ENCODE measurements at regions not wholly inside any gene's neighbourhood (a gene's known extent, or its start where the extent isn't known, plus 50 kb on each side); places are given as distances from the start of the nearest gene placed in this dataset.

GRCh38 chr18:10011061-10011460, 97.2 kb downstream of the VAPA start:
- TF ChIP-seq SIN3A (IDR thresholded peaks at IDR 0.05; ENCODE audit: borderline replicate concordance, insufficient read depth, low read depth, low read length) (no peak), TCF7L2 (IDR thresholded peaks at IDR 0.05; ENCODE audit: low read depth, low read length) (no peak), POLR2AphosphoS5 (IDR thresholded peaks at IDR 0.05; ENCODE audit: low read depth, low read length) (no peak), REST (IDR thresholded peaks at IDR 0.05; ENCODE audit: insufficient read depth in 1 of 2, low read depth in 2 of 2, low read length in 1 of 2) (no peak), CTCF (IDR thresholded peaks at IDR 0.05) (no peak)
- Histone ChIP-seq H3K4me1 (ENCODE audit: control insufficient read depth, insufficient read depth, low read length) (no peaks in the 10 kb centered on the region; the same call in 1 of the 2 replicates), H3K27me3 (ENCODE audit: control insufficient read depth, insufficient read depth, low read length) (no peaks in the 10 kb centered on the region), H3K4me3 (ENCODE audit: low read depth in 2 of 2, low read length in 2 of 2) (no peak overlapping the region), H3K27ac (ENCODE audit: low read length) (no peak overlapping the region), H3K9me3 (ENCODE audit: control insufficient read depth, insufficient read depth, low read depth, low read length) (no peaks in the 10 kb centered on the region), H3K36me3 (ENCODE audit: control insufficient read depth, insufficient read depth, low read length) (no peaks in the 10 kb centered on the region)
- ATAC-seq (no peak), DNase-seq (ENCODE audit: low read depth, low spot score) (no peak)
- CTCF ChIA-PET = no interaction called here
- in situ Hi-C loops (cut with HindIII; ENCODE audit: low pct_unique_long_range_greater_than_20kb, low sequenced_read_pairs) = no loop called here
- no TSS peak for BruUV-seq (replicated peaks)
- POLR2A ChIA-PET = no interaction called here
- intact Hi-C loops (cut with micrococcal nuclease; ENCODE audit: unreplicated experiment) = no loop called here

- DNase-seq (ENCODE audit: low read depth, low spot score) (no peak), ATAC-seq (no peak)
- ChIA-PET POLR2A (no interaction called here), CTCF (no interaction called here)
- no peak overlapping the region for H3K27ac ChIP-seq (ENCODE audit: low read length)
- no peaks in the 10 kb centered on the region for H3K36me3 ChIP-seq (ENCODE audit: control insufficient read depth, insufficient read depth, low read length)
- H3K27me3 ChIP-seq (ENCODE audit: control insufficient read depth, insufficient read depth, low read length) = no peaks in the 10 kb centered on the region
- in situ Hi-C loops (cut with HindIII; ENCODE audit: low pct_unique_long_range_greater_than_20kb, low sequenced_read_pairs) (no loop called here), intact Hi-C loops (cut with micrococcal nuclease; ENCODE audit: unreplicated experiment) (no loop called here)
- no TSS peak for BruUV-seq (replicated peaks)
- H3K4me3 ChIP-seq (ENCODE audit: low read depth in 2 of 2, low read length in 2 of 2) = no peak overlapping the region
- TF ChIP-seq CTCF (IDR thresholded peaks at IDR 0.05) (no peak), REST (IDR thresholded peaks at IDR 0.05; ENCODE audit: insufficient read depth in 1 of 2, low read depth in 2 of 2, low read length in 1 of 2) (no peak), POLR2AphosphoS5 (IDR thresholded peaks at IDR 0.05; ENCODE audit: low read depth, low read length) (no peak), TCF7L2 (IDR thresholded peaks at IDR 0.05; ENCODE audit: low read depth, low read length) (no peak), SIN3A (IDR thresholded peaks at IDR 0.05; ENCODE audit: borderline replicate concordance, insufficient read depth, low read depth, low read length) (no peak)
- no peaks in the 10 kb centered on the region for H3K9me3 ChIP-seq (ENCODE audit: control insufficient read depth, insufficient read depth, low read depth, low read length)
- no peaks in the 10 kb centered on the region; the same call in 1 of the 2 replicates for H3K4me1 ChIP-seq (ENCODE audit: control insufficient read depth, insufficient read depth, low read length)
Measured at GRCh38 chr18:10011751-10012150, 97.9 kb downstream of the VAPA start.

Data from Panc1 (cell line).